ENCODE measurements at regions not wholly inside any gene's neighbourhood (a gene's known extent, or its start where the extent isn't known, plus 50 kb on each side); places are given as distances from the start of the nearest gene placed in this dataset.

DNA sequence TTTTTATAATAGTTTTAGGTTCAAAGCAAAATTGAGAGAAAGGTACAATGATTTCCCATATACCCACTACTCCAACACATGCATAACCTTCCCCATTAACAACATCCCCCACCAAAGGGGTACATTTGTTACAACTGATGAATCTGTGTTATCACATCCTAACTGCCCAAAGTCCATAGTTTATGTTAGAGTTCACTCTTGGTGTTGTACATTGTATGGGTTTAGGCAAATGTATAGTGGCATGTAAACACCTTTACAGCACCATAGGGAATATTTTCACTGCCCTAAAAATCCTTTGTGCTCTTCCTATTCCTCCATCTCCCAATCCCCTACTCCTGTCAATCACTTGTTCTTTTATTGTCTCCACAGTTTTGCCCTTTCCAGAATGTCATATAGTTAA lies 471.6 kb downstream of the CPS1 start:
- no peak overlapping the region for H3K56ac ChIP-seq (replicated peaks; ENCODE audit: insufficient read length, low read depth, low read length)
- H2BK5ac ChIP-seq (ENCODE audit: low read depth, low read length) = no peak overlapping the region
- H3K23me2 ChIP-seq (ENCODE audit: low read depth, low read length) = no peaks in the 10 kb centered on the region
- H3K18ac ChIP-seq (ENCODE audit: extremely low read depth, low read length) = no peak overlapping the region
- no peak overlapping the region for H2BK120ac ChIP-seq (replicated peaks; ENCODE audit: low read depth, low read length)
- no peak overlapping the region for H4K5ac ChIP-seq (ENCODE audit: insufficient read length, low read depth, low read length)
- DNase-seq (ENCODE audit: low read depth in 1 of 2, low spot score in 2 of 2) (no peak), FAIRE-seq (no peak)
- H3K4me3 ChIP-seq (ENCODE audit: extremely low read depth in 1 of 4, insufficient read depth in 2 of 4, low read depth in 3 of 4, low read length in 4 of 4) = no peak overlapping the region
- H3K23ac ChIP-seq (ENCODE audit: insufficient read length) = no peak overlapping the region
- no peak overlapping the region for H3K9ac ChIP-seq (replicated peaks in 1 of 4; ENCODE audit: extremely low read depth in 1 of 4, low read depth in 3 of 4, low read length in 3 of 4)
- no peak overlapping the region for H4K8ac ChIP-seq (ENCODE audit: extremely low read depth, insufficient read depth, low read length)
- no peak overlapping the region for H3K27ac ChIP-seq (ENCODE audit: low read depth, low read length)
- no peaks in the 10 kb centered on the region for H3K4me1 ChIP-seq (replicated peaks in 1 of 4; ENCODE audit: control insufficient read depth in 3 of 4, insufficient read depth in 4 of 4, low read length in 3 of 4)
- ChIA-PET CTCF (ENCODE audit: partially characterized antibody) (no interaction called here), POLR2A (ENCODE audit: partially characterized antibody) (no interaction called here)
- H4K91ac ChIP-seq (replicated peaks; ENCODE audit: insufficient read length, low read length) = no peak overlapping the region
- peaks cover 8 to 11% of the 10 kb centered on the region in 2 experiments; a peak in 3 of 4 replicates for H3K9me3 ChIP-seq (ENCODE audit: insufficient read depth in 2 of 2, low read depth in 1 of 2, low read length in 1 of 2)
- H3K4me2 ChIP-seq (ENCODE audit: insufficient read depth in 1 of 2, low read depth in 2 of 2, low read length in 2 of 2) = no peak overlapping the region
- H3K79me1 ChIP-seq (ENCODE audit: low read depth, low read length) = no peaks in the 10 kb centered on the region
- H3K14ac ChIP-seq (ENCODE audit: insufficient read length) = no peak overlapping the region
- no peak overlapping the region for H2BK12ac ChIP-seq (ENCODE audit: low read depth, low read length)
- H4K20me1 ChIP-seq (replicated peaks in 1 of 2; ENCODE audit: control insufficient read depth in 1 of 2, insufficient read depth in 2 of 2, low read length in 2 of 2) = no peaks in the 10 kb centered on the region
- no peak overlapping the region for H3K4ac ChIP-seq (replicated peaks; ENCODE audit: insufficient read length, low read depth, low read length)
- TF ChIP-seq, protein P1, sequence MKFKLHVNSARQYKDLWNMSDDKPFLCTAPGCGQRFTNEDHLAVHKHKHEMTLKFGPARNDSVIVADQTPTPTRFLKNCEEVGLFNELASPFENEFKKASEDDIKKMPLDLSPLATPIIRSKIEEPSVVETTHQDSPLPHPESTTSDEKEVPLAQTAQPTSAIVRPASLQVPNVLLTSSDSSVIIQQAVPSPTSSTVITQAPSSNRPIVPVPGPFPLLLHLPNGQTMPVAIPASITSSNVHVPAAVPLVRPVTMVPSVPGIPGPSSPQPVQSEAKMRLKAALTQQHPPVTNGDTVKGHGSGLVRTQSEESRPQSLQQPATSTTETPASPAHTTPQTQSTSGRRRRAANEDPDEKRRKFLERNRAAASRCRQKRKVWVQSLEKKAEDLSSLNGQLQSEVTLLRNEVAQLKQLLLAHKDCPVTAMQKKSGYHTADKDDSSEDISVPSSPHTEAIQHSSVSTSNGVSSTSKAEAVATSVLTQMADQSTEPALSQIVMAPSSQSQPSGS (IDR thresholded peaks at IDR 0.05; ENCODE audit: low read length) = no peak
- TF ChIP-seq CEBPB (IDR thresholded peaks at IDR 0.05; ENCODE audit: low read depth, low read length) (no peak), GABPA (IDR thresholded peaks at IDR 0.05; ENCODE audit: borderline replicate concordance, insufficient read depth, low read length) (no peak)
- H2BK20ac ChIP-seq (ENCODE audit: low read length) = no peak overlapping the region
- no peak overlapping the region for H2BK15ac ChIP-seq (ENCODE audit: low read length)
- no peak overlapping the region for H2AFZ ChIP-seq (ENCODE audit: low read length)
- H2AK5ac ChIP-seq (ENCODE audit: low read depth, low read length) = no peak overlapping the region
- H3K79me2 ChIP-seq (ENCODE audit: control insufficient read depth in 1 of 2, insufficient read depth in 2 of 2, low read length in 2 of 2) = no peaks in the 10 kb centered on the region
- H3K36me3 ChIP-seq (ENCODE audit: control insufficient read depth in 2 of 4, insufficient read depth in 4 of 4, low read length in 3 of 4) = no peaks in the 10 kb centered on the region
- H3K27me3 ChIP-seq (replicated peaks in 1 of 4; ENCODE audit: control insufficient read depth in 3 of 4, extremely low read depth in 1 of 4, insufficient read depth in 3 of 4, low read length in 3 of 4) = no peaks in the 10 kb centered on the region
